ENCODE measurements at regions not wholly inside any gene's neighbourhood (a gene's known extent, or its start where the extent isn't known, plus 50 kb on each side); places are given as distances from the start of the nearest gene placed in this dataset.

GRCh38 chr6:125637207-125637606 lies 112.2 kb upstream of the HEY2 start:
- no peaks in the 10 kb centered on the region for H3K27me3 ChIP-seq (ENCODE audit: control insufficient read depth, insufficient read depth, low read length)
- no peak overlapping the region for H2AK9ac ChIP-seq (replicated peaks; ENCODE audit: low read depth, low read length, poor library complexity)
- no peak overlapping the region for H2BK20ac ChIP-seq (ENCODE audit: low read depth, low read length)
- no peak overlapping the region for H4K8ac ChIP-seq (ENCODE audit: low read depth in 2 of 2, low read length in 2 of 2)
- H3K4me1 ChIP-seq (ENCODE audit: control insufficient read depth, insufficient read depth, low read length): no peaks in the 10 kb centered on the region
- no peaks in the 10 kb centered on the region for H3K36me3 ChIP-seq (ENCODE audit: control insufficient read depth, insufficient read depth, low read length)
- no peaks in the 10 kb centered on the region for H4K20me1 ChIP-seq (ENCODE audit: insufficient read depth, low read length)
- H3K79me1 ChIP-seq (ENCODE audit: low read depth in 1 of 2, low read length in 2 of 2): no peaks in the 10 kb centered on the region
- H4K91ac ChIP-seq (ENCODE audit: insufficient read depth, low read depth, low read length): no peak overlapping the region
- BruUV-seq (replicated peaks): no TSS peak
- H2AK5ac ChIP-seq (ENCODE audit: low read depth, low read length): no peak overlapping the region
- no peaks in the 10 kb centered on the region for H3K9me1 ChIP-seq (ENCODE audit: insufficient read depth, low read length)
- TF ChIP-seq RFX5 (IDR thresholded peaks at IDR 0.05; ENCODE audit: low read depth, low read length): no peak
- TF ChIP-seq MAZ (IDR thresholded peaks at IDR 0.05; ENCODE audit: borderline replicate concordance, low read depth, low read length): no peak
- TF ChIP-seq FOS (IDR thresholded peaks at IDR 0.05; ENCODE audit: low read depth, low read length): no peak
- in situ Hi-C loops (cut with MboI; ENCODE audit: low sequenced_read_pairs): no loop called here
- H3K18ac ChIP-seq (ENCODE audit: low read depth, low read length): no peak overlapping the region
- no peak for DNase-seq
- H3K56ac ChIP-seq (ENCODE audit: extremely low read depth, insufficient read depth, low read length): no peak overlapping the region
- H2BK120ac ChIP-seq (ENCODE audit: low read depth, low read length): no peak overlapping the region
- no peak overlapping the region for H3K4ac ChIP-seq (ENCODE audit: low read depth, low read length)
- H3K9me3 ChIP-seq (ENCODE audit: control insufficient read depth, insufficient read depth, low read length): no peaks in the 10 kb centered on the region
- H2BK5ac ChIP-seq (ENCODE audit: low read depth, low read length, poor library complexity, severe bottlenecking): no peak overlapping the region
- ChIA-PET CTCF (interaction anchor here (0.6 kb wide), 1 partner anchor 1547 kb away, joined by 3 read pairs; no protein-coding TSS in a partner anchor), POLR2A (ENCODE audit: unreplicated experiment) (no interaction called here)
- no peak overlapping the region for H3K4me3 ChIP-seq (ENCODE audit: insufficient read depth, low read depth, low read length)
- dilution Hi-C loops (cut with HindIII; ENCODE audit: low sequenced_read_pairs, unreplicated experiment): no loop called here
- no peak overlapping the region for H3K14ac ChIP-seq (replicated peaks; ENCODE audit: low read depth, low read length)
- H4K5ac ChIP-seq (ENCODE audit: low read depth, low read length): no peak overlapping the region
- intact Hi-C loops (cut with micrococcal nuclease): no loop called here
- H3K27ac ChIP-seq (ENCODE audit: insufficient read depth, low read length): no peak overlapping the region
- H2AFZ ChIP-seq (replicated peaks; ENCODE audit: low read length, poor library complexity): no peak overlapping the region
- no peak for ATAC-seq (ENCODE audit: low read depth)
- H3K4me2 ChIP-seq (ENCODE audit: low read depth, low read length): no peak overlapping the region
- no CpG with 5 or more reads among the region's 2 CpGs for whole genome bisulfite sequencing, 2 experiments (ENCODE audit: extremely low coverage in 2 of 2, insufficient read length in 1 of 2)
- no peak overlapping the region for H3K23ac ChIP-seq (ENCODE audit: low read depth, low read length)
- H3K9ac ChIP-seq (ENCODE audit: low read depth, low read length): no peak overlapping the region
- H2BK15ac ChIP-seq (ENCODE audit: low read depth, low read length): no peak overlapping the region
